Adrenal gland (tissue), 9 donors: ENCODE measurements at regions not wholly inside any gene's neighbourhood (a gene's known extent, or its start where the extent isn't known, plus 50 kb on each side); places are given as distances from the start of the nearest gene placed in this dataset.

Experiments
- DNase-seq, 7 donors: peaks; one replicate each; pipeline ENCODE4 v3.0.0-alpha.2; 2019 to 2020
- H3K27ac ChIP-seq, 5 donors: fragments of 200-600 bp; sonication (generic) in 4 of 5; 1 replicate in 3 of 5; 2 replicates in 2 of 5; pipeline versions ENCODE4 v1.5.1 to v1.8.0; 2016 to 2020; ENCODE audit warnings: mild to moderate bottlenecking in 1 of 5
- H3K27me3 ChIP-seq: fragments of 200-600 bp; 2 replicates; pipeline ENCODE4 v1.8.0; 2021
- H3K36me3 ChIP-seq, 2 donors: fragments of 200-600 bp; replicated peaks in 1 of 2; 1 replicate in 1 of 2; 2 replicates in 1 of 2; pipeline versions ENCODE4 v1.5.1 to v1.8.0; 2018 to 2022
- H3K4me1 ChIP-seq, 2 donors: fragments of 200-600 bp; replicated peaks in 1 of 2; 1 replicate in 1 of 2; 2 replicates in 1 of 2; pipeline versions ENCODE4 v1.5.1 to v1.8.0; 2018 to 2021
- H3K4me3 ChIP-seq, 4 donors: fragments of 200-600 bp; sonication (generic) in 3 of 4; one replicate each; pipeline ENCODE4 v1.5.1; 2016 to 2018
- H3K9me3 ChIP-seq, 3 donors: fragments of 200-600 bp; sonication (generic) in 1 of 3; replicated peaks in 1 of 3; 1 replicate in 2 of 3; 2 replicates in 1 of 3; pipeline versions ENCODE4 v1.5.1 to v1.8.0; 2016 to 2021
- POLR2A ChIP-seq, 2 donors: fragments of 450-650 bp; IDR thresholded peaks; one replicate each; pipeline ENCODE4 v1.6.1; 2017; ENCODE audit warnings: antibody characterized with exemption in 2 of 2, mild to moderate bottlenecking in 2 of 2, moderate library complexity in 1 of 2
- WGBS, 4 donors: extraction: QIAGEN DNeasy Blood & Tissue Kit in 2 of 4; methylation state at CpG; one replicate each; pipeline versions ENCODE4 v1.1.5 to v1.1.7; 2013 to 2017; 5-methylcytosine and 5-hydroxymethylcytosine counted together
- intact Hi-C, 2 donors: fragments of 100-400 bp; cut with DNase I; formaldehyde crosslinking; loops; one replicate each; pipeline versions ENCODE4 v1.14.1 to v1.15.0; 2022 to 2023
- TF ChIP-seq, protein P1 (sequence below), 6 experiments: fragments of 450-650 bp in 4 of 6; fragments of 200-600 bp in 2 of 6; sonication (generic) in 1 of 6; IDR thresholded peaks; 1 replicate in 5 of 6; 2 replicates in 1 of 6; pipeline versions ENCODE4 v1.5.1 to v1.8.0; 2016 to 2021; ENCODE audit warnings: antibody characterized with exemption in 6 of 6, mild to moderate bottlenecking in 2 of 6, moderate library complexity in 1 of 6
- donor health status: healthy with polysubstance abuse.
- donor health status: Bipolar disorder and iron deficiency.
- donor health status: DM: yes; HTN: yes; CAD: no.
- donor health status: DM: no; HTN: no; CAD: no.
- donor health status: DM: no; HTN: no; CAD: no.

DNA sequence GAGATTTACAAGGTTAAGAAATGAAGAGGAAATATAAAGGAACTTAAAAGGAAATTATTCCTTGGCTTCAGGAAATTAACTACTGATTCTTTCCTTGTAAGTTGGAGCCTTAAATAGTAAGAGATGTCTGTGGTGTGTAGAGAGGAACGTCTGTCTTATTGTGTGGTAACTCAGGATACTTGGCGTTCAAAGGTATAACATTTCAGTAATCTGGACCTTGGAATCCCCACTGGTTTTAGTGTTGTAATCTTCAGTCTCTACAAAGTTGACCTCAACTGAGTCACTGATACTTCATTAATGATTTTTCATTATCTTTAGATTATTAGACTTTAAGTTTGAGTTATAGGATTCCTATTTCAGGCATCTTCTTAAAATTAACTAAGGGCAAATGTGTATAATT is 79.1 kb upstream of the LSM6 start:
- no peak for DNase-seq
- Histone ChIP-seq H3K9me3 (no peaks in the 10 kb centered on the region), H3K27me3 (no peaks in the 10 kb centered on the region), H3K4me3 (no peak overlapping the region), H3K36me3 (no peaks in the 10 kb centered on the region), H3K4me1 (no peaks in the 10 kb centered on the region), H3K27ac (no peak overlapping the region)
- intact Hi-C loops, result loop anchor here in 1 of 2 donors (10.0 kb wide), 1 partner anchor 818 kb away; no protein-coding TSS in a partner anchor
- no peak for TF ChIP-seq POLR2A (IDR thresholded peaks at IDR 0.05)
- TF ChIP-seq, protein P1, sequence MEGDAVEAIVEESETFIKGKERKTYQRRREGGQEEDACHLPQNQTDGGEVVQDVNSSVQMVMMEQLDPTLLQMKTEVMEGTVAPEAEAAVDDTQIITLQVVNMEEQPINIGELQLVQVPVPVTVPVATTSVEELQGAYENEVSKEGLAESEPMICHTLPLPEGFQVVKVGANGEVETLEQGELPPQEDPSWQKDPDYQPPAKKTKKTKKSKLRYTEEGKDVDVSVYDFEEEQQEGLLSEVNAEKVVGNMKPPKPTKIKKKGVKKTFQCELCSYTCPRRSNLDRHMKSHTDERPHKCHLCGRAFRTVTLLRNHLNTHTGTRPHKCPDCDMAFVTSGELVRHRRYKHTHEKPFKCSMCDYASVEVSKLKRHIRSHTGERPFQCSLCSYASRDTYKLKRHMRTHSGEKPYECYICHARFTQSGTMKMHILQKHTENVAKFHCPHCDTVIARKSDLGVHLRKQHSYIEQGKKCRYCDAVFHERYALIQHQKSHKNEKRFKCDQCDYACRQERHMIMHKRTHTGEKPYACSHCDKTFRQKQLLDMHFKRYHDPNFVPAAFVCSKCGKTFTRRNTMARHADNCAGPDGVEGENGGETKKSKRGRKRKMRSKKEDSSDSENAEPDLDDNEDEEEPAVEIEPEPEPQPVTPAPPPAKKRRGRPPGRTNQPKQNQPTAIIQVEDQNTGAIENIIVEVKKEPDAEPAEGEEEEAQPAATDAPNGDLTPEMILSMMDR (IDR thresholded peaks at IDR 0.05), result no peak
- WGBS, 4 donors, result 67 to 79% (median 77%) methylated on average over 2 of the region's 2 CpGs

- TF ChIP-seq POLR2A (IDR thresholded peaks at IDR 0.05), result no peak
- TF ChIP-seq, protein P1 (IDR thresholded peaks at IDR 0.05), result no peak
- intact Hi-C loops, result loop anchor here in 1 of 2 donors (10.0 kb wide), 1 partner anchor 819 kb away; no protein-coding TSS in a partner anchor
- no peak for DNase-seq
- H3K9me3 ChIP-seq, result no peaks in the 10 kb centered on the region
- WGBS, 4 donors, result 88 to 95% (median 90%) methylated on average over 2 of the region's 2 CpGs
- H3K4me3 ChIP-seq, result no peak overlapping the region
- no peak overlapping the region for H3K27ac ChIP-seq
- no peaks in the 10 kb centered on the region for H3K4me1 ChIP-seq
- H3K36me3 ChIP-seq, result no peaks in the 10 kb centered on the region
- no peaks in the 10 kb centered on the region for H3K27me3 ChIP-seq
These were observed 79.7 kb upstream of the LSM6 start for GRCh38 chr4:146095860-146096259.

GRCh38 chr4:146095091-146095690 is 80.3 kb upstream of the LSM6 start:
- no peak overlapping the region for H3K4me3 ChIP-seq
- peak in 4 of 7 donors; percentile 27 to 64 (median 48) for DNase-seq
- no peaks in the 10 kb centered on the region for H3K36me3 ChIP-seq
- H3K9me3 ChIP-seq, result no peaks in the 10 kb centered on the region
- no peak for TF ChIP-seq POLR2A (IDR thresholded peaks at IDR 0.05)
- TF ChIP-seq, protein P1 (IDR thresholded peaks at IDR 0.05), result peak in 5 of 6 experiments; percentile 54 to 75 (median 64)
- H3K4me1 ChIP-seq, result no peaks in the 10 kb centered on the region
- intact Hi-C loops, result loop anchor here in 1 of 2 donors (10.0 kb wide), 1 partner anchor 820 kb away; no protein-coding TSS in a partner anchor
- no peak overlapping the region for H3K27ac ChIP-seq
- H3K27me3 ChIP-seq, result no peaks in the 10 kb centered on the region
- WGBS, 4 donors, result 59 to 67% (median 61%) methylated on average over 4 of the region's 4 CpGs

DNA sequence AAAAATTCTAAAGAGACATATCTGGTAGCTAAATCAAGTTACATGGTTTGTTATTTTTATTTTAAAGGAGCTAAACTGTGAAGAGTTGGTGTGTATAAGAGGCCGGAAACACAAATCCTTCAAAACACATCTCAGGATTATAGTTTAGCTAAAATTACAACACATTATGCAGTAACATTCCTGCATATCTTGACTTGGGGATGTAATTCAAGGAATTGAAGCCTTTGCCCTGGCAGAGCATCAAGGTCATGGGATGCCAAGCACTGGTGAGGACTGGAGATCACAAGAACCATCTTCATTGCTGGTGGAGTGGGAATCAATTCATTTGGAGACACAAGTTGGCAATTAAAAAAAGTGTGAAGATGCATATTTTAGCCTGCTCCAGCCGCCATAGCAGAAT is 86.8 kb upstream of the LSM6 start:
- no peak overlapping the region for H3K4me3 ChIP-seq
- TF ChIP-seq, protein P1 (IDR thresholded peaks at IDR 0.05), result no peak
- TF ChIP-seq POLR2A (IDR thresholded peaks at IDR 0.05), result no peak
- no peak for DNase-seq
- intact Hi-C loops, result no loop called here
- 88 to 97% (median 92%) methylated on average over 2 of the region's 2 CpGs for WGBS, 4 donors
- H3K9me3 ChIP-seq, result no peaks in the 10 kb centered on the region
- H3K27me3 ChIP-seq, result no peaks in the 10 kb centered on the region
- H3K4me1 ChIP-seq, result no peaks in the 10 kb centered on the region
- no peak overlapping the region for H3K27ac ChIP-seq
- H3K36me3 ChIP-seq, result no peaks in the 10 kb centered on the region
